OCI-LY7 (cell line): ENCODE measurements at regions not wholly inside any gene's neighbourhood (a gene's known extent, or its start where the extent isn't known, plus 50 kb on each side); places are given as distances from the start of the nearest gene placed in this dataset.

Source experiments
- BruUV-seq: library from RNA; stranded (reverse); fragments of 400-500 nt; replicated peaks from 2 replicates; lab custom pipeline; 2021; lab: Mats Ljungman, UMichigan
- CTCF ChIA-PET: fragments of 300-600 bp; sonication (Branson Sonifier 250); formaldehyde crosslinking; loops from one replicate; lab custom pipeline; 2022; ENCODE audit warnings: antibody characterized with exemption; ENCODE audit not compliant: unreplicated experiment; lab: Charles Lee
- POLR2A ChIA-PET: fragments of 300-600 bp; sonication (Branson Sonifier 250); formaldehyde crosslinking; loops from one replicate; lab custom pipeline; 2022; ENCODE audit warnings: antibody characterized with exemption; lab: Charles Lee
- DNase-seq: peaks from one replicate; pipeline ENCODE4 v3.0.0-alpha.2; 2015; ENCODE audit warnings: low spot score
- H2AFZ ChIP-seq: fragments of 200-600 bp; sonication (generic), shearing (Covaris generic); 2 replicates; pipeline ENCODE4 v1.6.1; 2014; ENCODE audit warnings: mild to moderate bottlenecking, antibody characterized with exemption, low read length, moderate library complexity
- H3K27ac ChIP-seq: fragments of 200-600 bp; sonication (generic); 2 replicates; pipeline ENCODE4 v1.5.1; 2014; ENCODE audit warnings: mixed run types, low read depth, mild to moderate bottlenecking, moderate library complexity, low read length, inconsistent platforms; ENCODE audit not compliant: poor library complexity, severe bottlenecking
- H3K36me3 ChIP-seq: fragments of 200-600 bp; sonication (generic); 2 replicates; pipeline ENCODE4 v1.6.1; 2014; ENCODE audit warnings: mild to moderate bottlenecking, antibody characterized with exemption, low read length, moderate library complexity, mixed read lengths; ENCODE audit not compliant: insufficient read depth
- H3K4me1 ChIP-seq: fragments of 200-600 bp; sonication (generic); 2 replicates; pipeline ENCODE4 v1.5.1; 2014; ENCODE audit warnings: mild to moderate bottlenecking, low read length; ENCODE audit not compliant: insufficient read depth, poor library complexity, severe bottlenecking
- H3K4me2 ChIP-seq: fragments of 200-600 bp; sonication (generic); 2 replicates; pipeline ENCODE4 v1.6.1; 2014; ENCODE audit warnings: mild to moderate bottlenecking, low read length
- H3K4me3 ChIP-seq: fragments of 200-600 bp; sonication (generic); 2 replicates; pipeline ENCODE4 v1.5.1; 2014; ENCODE audit warnings: mild to moderate bottlenecking, low read depth, low read length; ENCODE audit not compliant: poor library complexity, severe bottlenecking
- H3K79me2 ChIP-seq: fragments of 200-600 bp; sonication (generic); 2 replicates; pipeline ENCODE4 v1.6.1; 2016; ENCODE audit warnings: low read depth, mild to moderate bottlenecking, low read length, moderate library complexity, mixed read lengths; ENCODE audit not compliant: insufficient read depth
- H3K9me2 ChIP-seq: fragments of 200-600 bp; sonication (generic); 2 replicates; pipeline ENCODE4 v1.6.1; 2016; ENCODE audit warnings: mild to moderate bottlenecking, low read length, mixed read lengths; ENCODE audit not compliant: insufficient read depth
- H3K9me3 ChIP-seq: fragments of 200-600 bp; sonication (generic); 2 replicates; pipeline ENCODE4 v1.6.1; 2014; ENCODE audit warnings: mild to moderate bottlenecking, mixed run types, low read length, mixed read lengths
- H4K20me1 ChIP-seq: fragments of 200-600 bp; sonication (generic); 2 replicates; pipeline ENCODE4 v1.6.1; 2014; ENCODE audit warnings: mild to moderate bottlenecking, antibody characterized with exemption, low read length, moderate library complexity, mixed read lengths; ENCODE audit not compliant: insufficient read depth
- EZH2phosphoT487 ChIP-seq: fragments of 200-600 bp; sonication (generic); IDR thresholded peaks from 2 replicates; pipeline ENCODE4 v1.6.1; 2018; ENCODE audit warnings: low read depth, borderline replicate concordance, mild to moderate bottlenecking, mixed run types, antibody characterized with exemption, low read length, moderate library complexity, mixed read lengths
- intact Hi-C: fragments of 100-400 bp; cut with micrococcal nuclease; formaldehyde crosslinking; loops from one replicate; pipeline ENCODE4 v1.10.0; 2022; ENCODE audit not compliant: unreplicated experiment
- TF ChIP-seq, protein P1 (sequence below): fragments of 200-600 bp; sonication (generic); conservative IDR thresholded peaks from 2 replicates; pipeline ENCODE4 v1.5.1; 2014; ENCODE audit warnings: mild to moderate bottlenecking, antibody characterized with exemption, low read length, moderate library complexity, mixed read lengths

DNA sequence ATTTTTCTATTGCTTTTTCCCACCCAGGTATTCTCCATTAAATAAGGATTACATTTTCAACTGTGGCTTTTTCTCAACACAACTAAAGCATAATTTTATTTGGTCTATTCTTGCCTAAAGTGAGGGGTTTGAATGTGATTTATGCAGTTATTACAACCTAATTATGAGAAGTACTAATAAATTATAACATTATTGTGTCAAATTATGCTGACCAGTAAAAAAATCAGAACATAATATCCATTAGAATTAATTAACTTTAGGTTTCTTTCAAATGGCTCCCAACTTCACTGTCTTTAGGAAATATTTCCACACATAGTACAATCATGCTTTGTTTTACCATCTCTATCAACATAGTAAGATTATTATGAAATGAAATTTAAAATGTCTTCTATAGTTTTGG is 1293.9 kb downstream of the FSTL5 start:
- H2AFZ ChIP-seq = no peak overlapping the region
- no TSS peak for BruUV-seq
- no peaks in the 10 kb centered on the region for H3K9me3 ChIP-seq
- TF ChIP-seq, protein P1, sequence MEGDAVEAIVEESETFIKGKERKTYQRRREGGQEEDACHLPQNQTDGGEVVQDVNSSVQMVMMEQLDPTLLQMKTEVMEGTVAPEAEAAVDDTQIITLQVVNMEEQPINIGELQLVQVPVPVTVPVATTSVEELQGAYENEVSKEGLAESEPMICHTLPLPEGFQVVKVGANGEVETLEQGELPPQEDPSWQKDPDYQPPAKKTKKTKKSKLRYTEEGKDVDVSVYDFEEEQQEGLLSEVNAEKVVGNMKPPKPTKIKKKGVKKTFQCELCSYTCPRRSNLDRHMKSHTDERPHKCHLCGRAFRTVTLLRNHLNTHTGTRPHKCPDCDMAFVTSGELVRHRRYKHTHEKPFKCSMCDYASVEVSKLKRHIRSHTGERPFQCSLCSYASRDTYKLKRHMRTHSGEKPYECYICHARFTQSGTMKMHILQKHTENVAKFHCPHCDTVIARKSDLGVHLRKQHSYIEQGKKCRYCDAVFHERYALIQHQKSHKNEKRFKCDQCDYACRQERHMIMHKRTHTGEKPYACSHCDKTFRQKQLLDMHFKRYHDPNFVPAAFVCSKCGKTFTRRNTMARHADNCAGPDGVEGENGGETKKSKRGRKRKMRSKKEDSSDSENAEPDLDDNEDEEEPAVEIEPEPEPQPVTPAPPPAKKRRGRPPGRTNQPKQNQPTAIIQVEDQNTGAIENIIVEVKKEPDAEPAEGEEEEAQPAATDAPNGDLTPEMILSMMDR = no peak
- TF ChIP-seq EZH2phosphoT487 = no peak
- H3K4me2 ChIP-seq = no peak overlapping the region
- intact Hi-C loops = no loop called here
- no peaks in the 10 kb centered on the region for H3K9me2 ChIP-seq
- ChIA-PET POLR2A (no interaction called here), CTCF (no interaction called here)
- H3K79me2 ChIP-seq = no peaks in the 10 kb centered on the region
- H3K4me1 ChIP-seq = no peaks in the 10 kb centered on the region
- H3K36me3 ChIP-seq = no peaks in the 10 kb centered on the region
- no peak for DNase-seq
- no peak overlapping the region for H3K4me3 ChIP-seq
- no peak overlapping the region for H3K27ac ChIP-seq
- no peaks in the 10 kb centered on the region for H4K20me1 ChIP-seq

- H3K4me3 ChIP-seq = no peak overlapping the region
- POLR2A ChIA-PET = no interaction called here
- H3K79me2 ChIP-seq = no peaks in the 10 kb centered on the region
- no peaks in the 10 kb centered on the region for H3K9me3 ChIP-seq
- H3K9me2 ChIP-seq = no peaks in the 10 kb centered on the region
- intact Hi-C loops = no loop called here
- TF ChIP-seq EZH2phosphoT487 = no peak
- no peaks in the 10 kb centered on the region for H4K20me1 ChIP-seq
- CTCF ChIA-PET = no interaction called here
- H3K4me2 ChIP-seq = no peak overlapping the region
- no TSS peak for BruUV-seq
- H3K4me1 ChIP-seq = no peaks in the 10 kb centered on the region
- DNase-seq = no peak
- no peak overlapping the region for H2AFZ ChIP-seq
- no peaks in the 10 kb centered on the region for H3K36me3 ChIP-seq
- no peak overlapping the region for H3K27ac ChIP-seq
Measured at GRCh38 chr4:160872491-160872890, 1291.3 kb downstream of the FSTL5 start.

DNA sequence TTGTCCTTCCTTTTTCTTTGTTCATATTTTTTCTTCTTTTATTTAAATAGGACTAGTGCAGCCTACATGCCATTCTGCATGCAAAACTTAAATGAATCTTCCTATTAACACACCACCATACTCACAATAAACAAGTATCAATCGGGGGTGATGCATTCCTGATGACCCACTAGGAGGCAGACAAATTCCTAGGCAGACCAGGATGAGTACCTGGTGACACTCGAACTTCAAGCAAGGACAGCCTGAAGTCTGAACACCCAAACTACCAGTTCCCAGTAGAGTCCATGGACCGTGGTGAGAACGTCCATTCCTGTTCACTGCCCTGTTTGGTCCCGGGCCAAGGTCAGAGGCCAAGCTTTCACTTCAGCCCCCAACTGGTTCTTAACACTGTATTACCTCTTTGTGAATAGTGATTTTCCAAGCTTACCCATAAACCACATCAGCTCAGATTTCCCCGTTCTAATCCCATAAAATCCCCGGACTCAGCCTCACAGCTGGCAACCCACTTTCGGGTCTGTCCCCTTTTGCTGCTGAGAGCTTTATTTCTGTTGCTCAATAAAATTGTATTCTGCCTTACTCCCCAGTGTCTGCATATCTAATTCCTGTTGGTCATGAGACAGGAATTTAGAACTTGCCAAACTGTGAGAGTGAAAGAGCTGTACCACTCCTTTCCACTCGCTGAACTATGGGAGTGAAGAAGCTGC is 1286.6 kb downstream of the FSTL5 start:
- H2AFZ ChIP-seq = no peak overlapping the region
- POLR2A ChIA-PET = no interaction called here
- BruUV-seq = no TSS peak
- H3K36me3 ChIP-seq = no peaks in the 10 kb centered on the region
- no peak overlapping the region for H3K4me2 ChIP-seq
- H3K9me3 ChIP-seq = no peaks in the 10 kb centered on the region
- H3K27ac ChIP-seq = no peak overlapping the region
- intact Hi-C loops = no loop called here
- TF ChIP-seq, protein P1 = no peak
- no peak for TF ChIP-seq EZH2phosphoT487
- H3K4me1 ChIP-seq = no peaks in the 10 kb centered on the region
- CTCF ChIA-PET = no interaction called here
- H3K79me2 ChIP-seq = no peaks in the 10 kb centered on the region
- no peak overlapping the region for H3K4me3 ChIP-seq
- H3K9me2 ChIP-seq = no peaks in the 10 kb centered on the region
- H4K20me1 ChIP-seq = no peaks in the 10 kb centered on the region
- DNase-seq = no peak
